DMS53 treated with DMSO at 0.1 percent for 48 hours (cell line): ENCODE measurements at regions not wholly inside any gene's neighbourhood (a gene's known extent, or its start where the extent isn't known, plus 50 kb on each side); places are given as distances from the start of the nearest gene placed in this dataset.

ENCODE experiments used
- DNase-seq: peaks from one replicate; lab custom pipeline; 2025; ENCODE audit not compliant: unreplicated experiment; lab: John Stamatoyannopoulos, UW

DNA sequence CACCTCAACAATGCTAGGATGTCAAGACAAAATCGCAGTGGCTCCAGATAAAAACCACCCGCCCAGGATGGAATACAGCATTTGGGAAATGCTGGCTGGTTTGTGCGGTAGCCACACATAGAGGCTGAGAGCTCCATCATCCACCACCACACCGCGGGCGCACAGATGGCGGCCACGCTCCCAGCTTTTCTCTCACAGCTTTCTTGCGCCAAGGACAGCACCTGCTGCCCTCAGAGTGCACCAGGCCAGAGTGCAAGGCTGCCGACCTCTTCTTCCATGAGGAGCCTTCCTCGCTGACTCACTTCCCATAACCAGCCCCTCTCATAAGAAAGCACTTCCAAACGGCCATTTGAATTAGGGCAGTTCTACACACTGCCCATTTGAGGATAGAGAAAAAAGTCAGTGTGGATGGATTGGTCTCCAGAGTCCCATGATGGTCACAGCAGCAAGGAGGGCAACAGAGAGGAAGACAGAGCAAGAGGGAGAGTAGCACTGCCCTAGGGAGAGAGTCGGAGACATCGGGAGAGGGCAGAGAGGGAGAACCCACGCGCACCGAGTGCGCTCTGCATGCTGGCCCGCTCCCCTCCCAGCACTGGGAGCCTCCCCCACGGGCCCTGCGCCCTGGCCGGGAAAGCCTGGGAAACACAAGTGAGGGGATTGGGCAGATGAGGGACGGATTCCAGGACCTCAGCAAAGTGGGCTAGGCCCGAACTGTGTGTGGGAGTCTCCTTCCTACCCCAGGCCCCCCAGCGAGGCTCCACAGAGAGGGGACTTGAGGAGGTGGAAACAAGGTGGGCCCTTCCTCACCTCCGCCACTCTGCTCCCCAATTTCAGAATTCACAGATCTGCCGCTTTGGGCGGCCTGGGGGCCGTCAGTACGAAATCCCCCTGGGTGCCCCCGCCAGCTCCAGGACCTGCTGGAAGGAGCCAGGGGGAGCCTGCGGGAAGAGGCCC, 156.9 kb downstream of the USP12 start:
- no peak for DNase-seq

DNA sequence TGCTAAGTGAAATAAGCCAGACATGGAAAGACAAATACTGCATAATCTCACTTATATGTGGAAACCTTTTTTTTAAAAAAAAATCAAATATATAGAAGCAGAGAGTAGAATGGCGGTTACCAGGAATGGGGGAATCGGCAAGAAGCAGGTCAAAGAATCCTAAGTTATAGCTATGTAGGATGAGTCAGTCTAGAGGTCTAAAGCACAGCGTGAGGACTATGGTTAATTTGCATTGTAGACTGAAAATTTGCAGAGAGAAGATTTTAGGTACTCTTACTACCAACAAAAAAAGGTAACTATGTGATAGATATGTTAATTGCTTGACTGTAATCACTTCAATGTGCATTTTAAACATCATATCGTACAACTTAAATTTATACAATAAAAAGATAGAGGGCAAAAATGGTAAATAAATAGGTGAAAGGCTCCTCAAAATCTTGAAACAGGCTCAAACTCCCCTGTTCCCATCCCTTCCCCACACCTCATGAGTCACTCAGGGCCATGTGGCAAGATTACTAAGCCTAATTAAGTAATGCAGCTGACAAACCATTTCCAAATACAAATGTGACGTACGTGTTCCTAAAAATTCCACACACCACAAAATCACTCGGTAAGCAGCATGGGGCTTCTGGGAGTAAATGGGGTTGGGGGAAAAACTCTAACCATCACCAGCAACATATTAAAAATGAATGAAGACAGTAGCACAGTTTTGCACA, 159.0 kb downstream of the USP12 start:
- no peak for DNase-seq

DNA sequence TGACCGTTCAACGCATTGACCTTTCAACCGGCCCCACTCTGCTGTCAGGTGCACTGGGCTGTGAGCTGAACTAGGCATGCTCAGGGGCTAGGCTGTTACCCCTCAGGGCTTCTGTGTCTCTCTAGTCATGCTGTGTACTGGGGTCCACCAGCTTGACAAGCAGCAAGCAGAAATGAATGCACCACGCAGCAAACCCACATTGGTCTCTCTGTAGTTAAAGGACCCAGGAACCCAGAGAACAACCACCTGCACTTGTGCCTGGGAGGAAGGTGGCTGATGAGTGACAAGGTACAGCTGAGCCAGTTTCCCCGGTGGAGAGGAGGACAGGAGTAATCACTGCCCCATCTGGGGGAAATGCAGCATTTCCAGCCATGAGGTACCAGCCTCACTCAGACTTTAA, 159.9 kb downstream of the USP12 start:
- DNase-seq = no peak

DNA sequence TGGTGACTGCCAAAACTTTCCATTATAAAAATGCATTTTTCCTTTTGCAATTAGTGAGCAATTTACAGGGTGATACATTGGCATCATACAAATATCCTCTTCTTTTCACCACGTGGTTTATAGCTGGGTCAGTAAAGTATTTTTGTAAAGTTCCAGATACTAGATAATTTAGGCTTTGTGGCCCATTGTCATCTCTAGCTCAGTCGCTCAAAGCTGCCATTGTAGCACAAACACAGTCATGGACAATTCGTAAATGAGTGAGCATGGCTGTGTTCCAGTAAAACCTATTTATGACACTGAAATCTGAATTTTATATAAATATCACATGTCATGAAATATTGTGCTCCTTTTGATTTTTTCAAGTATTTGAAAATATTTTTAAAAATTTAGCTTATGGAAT, 162.9 kb downstream of the USP12 start:
- no peak for DNase-seq

DNA sequence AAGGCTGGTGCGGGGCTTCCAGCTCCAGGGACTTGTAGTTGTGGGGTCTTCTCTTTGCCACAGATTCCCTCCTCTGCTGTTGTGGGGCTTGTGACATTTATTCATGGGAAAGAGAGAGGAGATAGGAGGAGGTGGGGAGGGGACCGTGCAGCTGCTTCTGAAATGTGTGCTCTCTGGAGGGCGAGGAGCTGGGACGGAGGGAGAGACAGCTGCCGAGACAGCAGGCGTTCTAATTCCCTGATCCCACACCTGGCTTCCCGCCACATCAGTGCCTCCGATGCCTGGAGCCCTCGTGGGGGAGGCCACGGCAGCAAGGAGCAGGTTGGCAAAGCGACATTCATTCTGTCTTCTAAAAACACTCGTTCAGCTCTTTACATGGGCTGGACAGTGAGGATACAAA, 164.4 kb downstream of the USP12 start:
- DNase-seq = peak; percentile 47

DNA sequence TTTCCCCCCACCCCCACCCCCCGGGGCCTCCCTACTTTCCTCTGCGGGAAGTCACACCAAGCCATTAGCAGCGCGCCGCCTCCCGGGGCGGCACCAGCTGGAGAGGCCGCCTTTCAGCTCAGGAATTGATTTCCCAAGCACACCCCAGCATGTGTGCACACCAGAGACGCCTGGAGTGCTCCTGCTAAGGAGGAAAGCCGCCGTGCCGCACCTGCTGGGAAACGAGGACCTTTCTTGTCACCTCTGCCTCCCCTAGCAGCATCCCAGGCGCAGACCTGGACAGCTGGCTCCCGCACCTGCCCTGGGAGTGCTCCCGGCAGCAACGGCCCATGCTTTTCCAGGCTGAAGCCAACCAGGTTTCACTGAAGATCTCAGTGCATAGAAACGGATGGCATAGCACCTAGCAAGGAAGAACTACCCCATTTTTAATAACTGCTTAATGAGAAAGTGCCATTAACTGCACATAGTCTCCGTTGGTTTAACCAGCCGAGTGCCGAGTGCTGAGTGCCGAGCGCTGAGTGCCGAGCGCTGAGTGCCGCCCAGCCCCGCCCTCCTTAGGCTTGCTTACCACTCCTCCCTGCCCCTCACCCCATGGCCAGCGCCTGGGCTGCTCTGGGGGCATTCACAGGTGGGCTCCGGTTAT, 165.0 kb downstream of the USP12 start:
- DNase-seq = peak; percentile 80

DNA sequence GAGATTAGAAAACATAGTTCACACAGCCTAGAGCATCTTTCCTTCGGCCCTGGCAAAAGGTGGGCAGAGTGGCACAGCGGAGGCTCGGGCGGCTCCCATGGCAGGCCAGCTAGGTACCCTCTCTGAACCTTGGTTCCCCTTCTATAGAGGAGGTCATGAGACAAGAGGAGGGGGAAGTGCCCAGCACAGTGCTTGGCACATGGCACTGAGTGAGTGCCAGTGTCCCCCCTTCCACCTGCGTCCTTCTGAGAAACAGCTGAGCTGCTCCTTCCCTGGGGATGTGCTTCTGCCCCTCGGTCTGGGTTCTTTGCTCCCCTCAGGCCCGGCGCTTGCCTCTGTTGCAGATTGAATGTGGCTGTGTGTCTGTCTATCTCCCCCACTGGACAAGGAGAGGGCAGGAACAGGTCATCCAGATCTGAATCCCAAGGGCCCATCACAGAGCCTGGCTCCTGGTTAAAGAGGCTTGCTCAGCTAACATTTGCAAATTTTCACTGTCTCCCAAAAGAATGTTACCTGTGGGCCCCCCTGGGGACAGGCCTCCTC, 165.6 kb downstream of the USP12 start:
- no peak for DNase-seq

DNA sequence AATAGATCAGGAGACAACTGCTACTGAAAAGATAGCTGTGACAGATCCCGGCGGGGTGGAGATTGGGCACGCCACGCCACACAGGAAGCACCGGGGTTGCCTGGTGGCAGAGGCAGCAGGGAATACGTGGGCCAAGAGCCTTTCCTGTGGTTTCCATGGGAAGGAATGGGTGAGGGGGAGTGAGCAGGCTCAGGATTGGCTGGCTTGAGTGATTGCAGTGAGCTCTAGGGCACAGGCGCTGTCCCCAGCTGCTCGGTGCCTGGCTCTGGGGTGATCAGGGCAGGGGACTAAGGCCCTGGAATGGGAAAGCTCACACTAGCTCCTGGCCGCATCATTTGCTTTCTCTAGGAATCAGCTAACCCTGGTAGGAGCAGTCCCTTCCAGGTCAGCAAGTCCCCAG, 166.1 kb downstream of the USP12 start:
- DNase-seq = no peak

DNA sequence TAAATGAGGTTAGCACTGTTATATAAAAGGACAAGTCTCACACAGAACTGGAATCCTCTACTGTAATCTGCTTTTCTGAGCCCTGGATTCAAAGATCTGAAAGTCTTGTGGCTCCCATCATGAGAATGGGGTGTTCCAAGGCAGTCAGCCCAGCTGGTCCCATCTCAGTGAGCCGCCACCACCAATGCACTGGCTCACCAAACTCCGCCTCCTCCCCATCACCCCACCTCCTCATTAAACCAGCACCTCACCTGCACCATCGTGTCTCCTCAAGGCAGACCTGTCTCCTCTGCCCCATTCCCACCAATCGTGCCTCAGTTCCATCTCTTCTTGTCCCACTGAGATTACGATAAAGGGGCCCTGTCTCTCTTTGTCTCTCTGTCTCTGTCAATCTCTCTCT, 166.7 kb downstream of the USP12 start:
- no peak for DNase-seq

DNA sequence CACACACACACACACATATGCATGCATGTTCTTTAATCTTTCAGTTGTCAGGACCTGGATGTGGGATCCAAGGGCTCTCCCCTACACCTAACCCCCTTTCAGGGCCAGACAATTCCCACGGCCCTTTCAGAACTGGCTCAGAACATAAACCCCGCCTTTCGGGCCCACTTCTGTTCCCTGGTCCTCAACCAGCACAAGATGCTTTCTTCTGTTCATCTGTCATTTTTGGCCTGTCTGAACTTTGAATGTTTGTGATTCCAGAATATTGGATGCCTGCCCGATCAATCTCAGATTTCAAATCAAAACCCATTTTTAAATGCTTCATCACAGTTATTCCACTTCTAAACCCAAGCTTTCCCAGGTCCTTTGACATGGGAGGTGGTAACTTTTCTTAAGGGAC, 167.3 kb downstream of the USP12 start:
- DNase-seq = no peak

DNA sequence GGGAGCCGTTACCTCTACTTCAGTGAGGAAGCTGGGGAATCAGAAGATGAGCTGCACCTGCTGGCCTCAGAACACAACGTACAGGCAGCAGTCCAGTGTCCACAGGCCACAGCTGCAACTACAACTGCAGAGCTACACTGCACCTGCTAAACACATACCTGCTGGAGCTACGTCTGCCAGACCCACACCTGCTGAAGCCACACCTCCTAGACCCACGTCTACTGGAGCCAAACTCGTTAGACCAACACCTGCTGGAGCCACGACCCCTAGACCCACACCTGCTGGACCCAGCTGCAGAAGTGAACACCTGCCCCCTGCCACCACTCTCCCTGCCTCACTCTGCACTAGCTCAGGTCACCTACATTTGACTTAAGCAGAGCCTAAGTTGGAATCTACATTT, 169.9 kb downstream of the USP12 start:
- DNase-seq = peak; percentile 95

DNA sequence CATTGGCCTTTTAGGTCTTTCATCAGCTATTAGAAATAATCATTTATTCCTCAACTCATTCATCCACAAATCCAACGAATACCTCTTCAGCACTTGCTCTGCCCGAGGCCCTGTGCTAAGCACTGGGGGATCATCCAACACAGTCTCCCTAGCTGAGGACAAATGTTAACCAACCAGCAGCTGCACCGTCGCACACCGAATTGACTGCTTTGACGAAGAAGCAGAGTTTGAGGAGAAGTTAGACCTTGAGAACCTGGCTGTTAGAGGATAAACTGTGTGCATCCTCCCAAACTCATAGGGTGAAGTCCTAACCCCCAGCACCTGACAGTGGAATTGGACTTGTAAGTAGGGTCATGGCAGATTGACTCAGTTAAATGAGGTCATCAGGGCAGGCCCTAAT, 170.9 kb downstream of the USP12 start:
- DNase-seq = no peak

DNA sequence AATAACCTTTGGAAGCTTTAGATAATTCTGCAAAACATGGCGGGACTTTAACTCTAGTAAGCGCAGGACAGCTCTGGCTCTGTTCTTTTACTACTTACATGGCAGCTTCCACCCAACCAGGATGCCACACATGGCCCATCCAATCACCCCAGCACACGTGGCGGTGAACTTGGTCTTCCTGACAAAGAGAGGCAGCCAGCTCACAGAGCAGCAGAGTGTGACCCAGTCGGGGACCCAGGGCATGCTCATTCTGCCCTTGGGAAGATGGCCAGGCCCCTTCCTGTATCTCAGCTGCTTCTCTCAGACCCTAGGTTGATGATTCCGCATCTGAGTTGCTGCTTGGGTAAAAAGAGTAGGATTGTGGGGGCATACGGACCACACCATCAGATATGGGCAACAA, 172.1 kb downstream of the USP12 start:
- no peak for DNase-seq

DNA sequence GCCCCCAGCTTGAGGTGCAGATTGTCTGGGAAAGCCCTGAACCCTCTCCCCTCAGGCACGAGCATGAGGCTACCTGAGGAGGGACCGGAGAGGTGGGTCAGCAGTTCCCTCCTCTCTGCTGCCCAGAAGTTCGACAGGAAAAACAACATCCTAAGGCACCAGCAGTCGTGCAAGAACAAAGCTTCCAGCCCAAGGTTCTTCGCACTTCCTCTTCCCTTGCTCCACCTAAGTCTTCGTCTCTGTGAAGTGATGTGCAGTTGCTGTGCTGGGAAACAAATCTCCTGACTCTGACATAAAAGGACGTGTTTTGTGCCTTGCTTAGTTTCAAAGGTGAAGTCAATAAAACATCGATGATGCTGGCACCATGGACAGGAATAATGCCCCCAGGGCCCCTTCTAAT, 173.3 kb downstream of the USP12 start:
- no peak for DNase-seq

DNA sequence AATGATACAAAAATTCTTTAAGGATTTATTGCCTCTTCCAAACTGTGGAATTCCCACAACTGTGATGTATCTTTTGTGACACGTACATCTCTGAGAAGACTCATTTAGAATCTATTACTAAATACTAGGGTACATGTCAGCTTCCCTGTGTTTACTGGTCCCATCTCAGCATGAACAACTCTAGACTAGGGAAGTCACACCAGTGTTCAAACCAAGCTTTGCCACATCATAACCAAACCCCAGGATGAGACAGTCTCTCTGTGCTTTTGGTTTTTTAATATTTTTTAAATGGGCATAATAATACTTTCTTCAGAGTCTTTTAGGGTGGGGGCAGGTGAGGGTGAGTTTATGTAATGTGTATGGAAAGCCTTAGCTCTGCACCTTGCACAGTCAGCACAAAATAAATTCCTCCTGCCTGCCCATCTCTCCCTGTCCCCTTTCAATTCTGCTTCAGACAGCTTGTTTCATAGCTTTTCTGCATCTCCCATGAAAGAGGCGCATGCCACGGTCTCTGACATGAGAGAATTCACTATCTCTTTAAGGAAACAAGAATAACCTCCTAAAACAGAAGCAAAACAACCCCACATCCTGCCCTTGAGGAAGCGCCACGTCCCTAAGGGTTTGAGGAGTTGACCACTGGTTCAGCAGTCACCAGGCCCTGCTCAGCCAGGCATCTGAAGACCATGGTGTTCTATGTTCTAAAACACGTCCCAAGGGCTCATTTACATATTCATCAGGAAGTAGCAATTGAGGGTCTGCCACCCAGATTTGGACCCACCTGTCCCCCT, 174.5 kb downstream of the USP12 start:
- no peak for DNase-seq

DNA sequence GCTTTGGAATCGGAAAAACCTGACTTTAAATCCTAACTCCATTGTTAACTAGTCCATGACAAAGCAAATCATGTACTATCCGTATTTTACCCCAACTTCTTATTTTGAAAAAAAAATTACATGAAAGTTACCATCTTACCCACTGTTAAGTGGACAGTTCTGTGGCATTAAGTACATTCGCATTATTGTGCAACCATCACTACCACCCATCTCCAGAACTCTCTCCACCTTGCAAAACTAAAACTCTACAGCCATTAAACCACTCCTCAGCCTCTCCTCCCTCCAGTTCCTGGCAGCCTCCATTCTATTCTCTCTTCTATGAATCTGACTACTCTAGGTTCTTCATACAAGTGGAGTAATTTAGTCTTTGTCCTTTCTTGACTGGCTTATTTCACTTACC, 176.5 kb downstream of the USP12 start:
- no peak for DNase-seq

DNA sequence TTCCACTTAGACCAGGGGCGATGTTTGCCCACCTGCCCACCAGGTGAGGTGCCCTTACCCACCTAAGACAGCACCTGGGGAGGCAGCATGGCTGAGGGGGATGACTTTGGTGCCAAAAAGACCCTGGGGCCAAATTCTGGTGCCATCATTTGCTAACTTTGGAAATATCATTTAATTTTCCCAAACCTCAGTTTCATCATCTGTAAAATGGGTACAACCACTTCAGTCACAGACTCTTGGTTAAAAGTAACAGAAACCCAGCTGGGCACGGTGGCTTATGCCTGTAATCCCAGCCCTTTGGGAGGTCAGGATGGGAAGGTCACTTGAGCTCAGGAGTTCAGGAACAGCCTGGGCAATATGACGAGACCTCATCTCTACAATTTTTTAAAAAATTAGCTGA, 177.8 kb downstream of the USP12 start:
- no peak for DNase-seq

DNA sequence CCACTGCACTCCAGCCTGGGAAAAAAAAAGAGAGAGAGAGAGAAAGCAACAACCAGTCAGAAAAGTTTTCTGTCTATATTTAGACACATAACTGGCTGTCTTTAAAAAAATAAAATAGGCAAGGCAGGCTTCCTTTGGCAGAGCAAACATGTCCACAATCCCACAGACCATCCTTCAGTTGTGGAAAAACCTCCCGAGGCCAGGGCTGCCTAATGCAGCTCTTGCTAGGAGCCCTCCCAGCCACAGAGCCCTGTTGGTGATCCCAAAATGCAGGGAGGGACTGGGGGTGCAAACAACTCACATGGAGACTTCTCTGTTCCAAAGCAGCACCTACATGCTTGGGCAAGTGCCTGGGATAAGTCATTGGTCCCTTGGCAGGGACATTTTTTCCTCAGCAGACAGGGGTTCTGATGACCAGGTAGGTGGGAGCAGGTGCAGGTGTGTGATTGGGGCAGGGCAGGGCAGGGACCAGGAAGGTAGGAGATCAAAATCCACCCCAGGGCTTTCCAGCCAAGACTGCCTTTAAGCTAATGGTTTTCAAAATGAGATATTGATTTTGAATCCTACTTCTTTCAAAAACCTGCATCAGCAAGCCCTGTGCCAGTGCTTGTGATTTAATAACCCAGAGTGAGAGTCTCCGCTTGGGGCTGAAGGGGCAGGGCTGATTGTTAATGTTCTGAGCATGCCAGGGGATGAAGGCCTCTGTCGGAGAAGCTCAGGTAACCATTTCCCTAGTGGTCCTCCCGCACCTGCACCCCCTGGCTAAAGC, 178.5 kb downstream of the USP12 start:
- DNase-seq = no peak

DNA sequence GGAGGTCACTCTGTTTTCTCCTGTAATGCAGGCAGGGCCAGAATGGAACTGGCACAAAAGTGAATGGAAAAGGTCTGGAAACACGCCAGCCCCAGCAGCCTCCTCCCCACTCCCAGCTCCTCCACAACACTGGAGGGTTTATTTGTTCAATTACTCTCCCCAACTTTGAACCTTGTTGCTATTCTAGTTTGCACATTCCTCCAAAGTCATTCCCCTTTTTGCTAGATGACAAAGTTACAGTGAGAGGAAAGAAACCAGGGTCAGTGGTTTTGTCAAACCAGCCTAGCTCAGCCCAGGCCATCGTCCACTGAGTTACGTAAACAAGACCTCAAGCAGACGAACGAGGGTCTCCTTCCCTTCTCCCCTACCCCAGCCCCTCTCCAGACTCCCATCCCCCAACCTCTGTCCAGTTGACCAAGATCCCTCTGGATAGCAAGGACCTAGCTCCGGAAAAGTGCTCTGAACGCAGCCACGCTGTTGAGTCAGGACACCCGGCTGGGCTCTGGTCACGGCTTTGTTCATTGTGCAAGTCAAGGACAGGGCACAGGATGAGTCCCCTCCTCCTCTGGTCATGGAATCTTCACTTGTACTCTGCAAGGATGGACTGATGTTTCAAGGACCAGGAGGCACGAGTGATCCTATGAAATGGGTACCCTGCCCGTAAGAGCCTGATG, 180.0 kb downstream of the USP12 start:
- no peak for DNase-seq
